CD4-positive, alpha-beta T cell (primary cell): ENCODE measurements at regions not wholly inside any gene's neighbourhood (a gene's known extent, or its start where the extent isn't known, plus 50 kb on each side); places are given as distances from the start of the nearest gene placed in this dataset.

ENCODE experiments used
- ATAC-seq: fragments of 200-7000 bp; cut with Tn5 transposase; one replicate; pipeline ENCODE4 v1.10.0; 2022; ENCODE audit warnings: mild to moderate bottlenecking; ENCODE audit not compliant: poor library complexity
- CTCF ChIA-PET: fragments of 350-600 bp; sonication (Branson Sonifier 250); formaldehyde crosslinking; loops from one replicate; lab custom pipeline; 2021; ENCODE audit warnings: antibody characterized with exemption, inconsistent platforms; lab: Charles Lee
- POLR2A ChIA-PET: fragments of 350-600 bp; sonication (Branson Sonifier 250); formaldehyde crosslinking; loops from one replicate; lab custom pipeline; 2021; ENCODE audit warnings: antibody characterized with exemption, inconsistent platforms; lab: Charles Lee
- DNase-seq, 14 experiments: peaks; one replicate each; pipeline ENCODE4 v3.0.0-alpha.2; 2013 to 2020; ENCODE audit warnings: mixed read lengths in 2 of 14
- H3K27ac ChIP-seq, 2 donors: one replicate each; pipeline versions ENCODE4 v1.5.1 to v1.7.0; 2013; ENCODE audit warnings: low read length in 2 of 2, low read depth in 1 of 2, mild to moderate bottlenecking in 1 of 2
- H3K27me3 ChIP-seq, 2 experiments: 1 replicate in 1 of 2; 2 replicates in 1 of 2; pipeline versions ENCODE4 v1.6.1 to v1.7.0; 2013; ENCODE audit warnings: low read length in 2 of 2, control low read depth in 1 of 2, mild to moderate bottlenecking in 1 of 2, moderate library complexity in 1 of 2; ENCODE audit not compliant: insufficient read depth in 2 of 2, control insufficient read depth in 1 of 2
- H3K36me3 ChIP-seq: one replicate; pipeline ENCODE4 v1.6.1; 2013; ENCODE audit warnings: low read length, control low read depth; ENCODE audit not compliant: insufficient read depth
- H3K4me1 ChIP-seq: one replicate; pipeline ENCODE4 v1.6.1; 2013; ENCODE audit warnings: low read length, control low read depth; ENCODE audit not compliant: insufficient read depth
- H3K4me3 ChIP-seq: one replicate; pipeline ENCODE4 v1.5.1; 2013; ENCODE audit warnings: mild to moderate bottlenecking, low read length, moderate library complexity
- H3K9me3 ChIP-seq, 2 experiments: 1 replicate in 1 of 2; 2 replicates in 1 of 2; pipeline versions ENCODE4 v1.6.1 to v1.7.0; 2013; ENCODE audit warnings: low read length in 2 of 2, mild to moderate bottlenecking in 2 of 2, control low read depth in 1 of 2, moderate library complexity in 1 of 2; ENCODE audit not compliant: control insufficient read depth in 1 of 2, insufficient read depth in 1 of 2
- H3K27ac Mint-ChIP-seq: one replicate; pipeline ENCODE4 v1.8.0; 2020; ENCODE audit warnings: mixed read lengths
- H3K27me3 Mint-ChIP-seq: one replicate; pipeline ENCODE4 v1.8.0; 2021; ENCODE audit warnings: mixed read lengths
- H3K36me3 Mint-ChIP-seq: one replicate; pipeline ENCODE4 v1.8.0; 2021; ENCODE audit warnings: low read depth, mixed read lengths
- H3K4me1 Mint-ChIP-seq: one replicate; pipeline ENCODE4 v1.8.0; 2021; ENCODE audit warnings: low read depth, mixed read lengths
- H3K4me3 Mint-ChIP-seq: one replicate; pipeline ENCODE4 v1.8.0; 2020; ENCODE audit warnings: mild to moderate bottlenecking, mixed read lengths
- H3K9me3 Mint-ChIP-seq: one replicate; pipeline ENCODE4 v1.8.0; 2020; ENCODE audit warnings: mixed read lengths
- intact Hi-C, 2 experiments: fragments of 100-400 bp; cut with DNase I in 1 of 2; cut with micrococcal nuclease in 1 of 2; formaldehyde crosslinking; loops; one replicate each; pipeline versions ENCODE4 v1.15.1 to v1.9.0; 2023 to 2025; cut with DNase I, micrococcal nuclease
- TF ChIP-seq, protein P1 (sequence below): fragments of 200-600 bp; IDR thresholded peaks from one replicate; pipeline ENCODE4 v1.8.0; 2022; ENCODE audit warnings: antibody characterized with exemption, mild to moderate bottlenecking

- H3K9me3 ChIP-seq, result no peaks in the 10 kb centered on the region
- Mint-ChIP-seq H3K9me3 (no peaks in the 10 kb centered on the region), H3K4me3 (no peak overlapping the region), H3K36me3 (no peaks in the 10 kb centered on the region), H3K27me3 (no peaks in the 10 kb centered on the region), H3K4me1 (no peaks in the 10 kb centered on the region), H3K27ac (no peak overlapping the region)
- POLR2A ChIA-PET, result no interaction called here
- no peak for ATAC-seq
- H3K4me3 ChIP-seq, result no peak overlapping the region
- TF ChIP-seq, protein P1, sequence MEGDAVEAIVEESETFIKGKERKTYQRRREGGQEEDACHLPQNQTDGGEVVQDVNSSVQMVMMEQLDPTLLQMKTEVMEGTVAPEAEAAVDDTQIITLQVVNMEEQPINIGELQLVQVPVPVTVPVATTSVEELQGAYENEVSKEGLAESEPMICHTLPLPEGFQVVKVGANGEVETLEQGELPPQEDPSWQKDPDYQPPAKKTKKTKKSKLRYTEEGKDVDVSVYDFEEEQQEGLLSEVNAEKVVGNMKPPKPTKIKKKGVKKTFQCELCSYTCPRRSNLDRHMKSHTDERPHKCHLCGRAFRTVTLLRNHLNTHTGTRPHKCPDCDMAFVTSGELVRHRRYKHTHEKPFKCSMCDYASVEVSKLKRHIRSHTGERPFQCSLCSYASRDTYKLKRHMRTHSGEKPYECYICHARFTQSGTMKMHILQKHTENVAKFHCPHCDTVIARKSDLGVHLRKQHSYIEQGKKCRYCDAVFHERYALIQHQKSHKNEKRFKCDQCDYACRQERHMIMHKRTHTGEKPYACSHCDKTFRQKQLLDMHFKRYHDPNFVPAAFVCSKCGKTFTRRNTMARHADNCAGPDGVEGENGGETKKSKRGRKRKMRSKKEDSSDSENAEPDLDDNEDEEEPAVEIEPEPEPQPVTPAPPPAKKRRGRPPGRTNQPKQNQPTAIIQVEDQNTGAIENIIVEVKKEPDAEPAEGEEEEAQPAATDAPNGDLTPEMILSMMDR, result no peak
- CTCF ChIA-PET, result no interaction called here
- H3K4me1 ChIP-seq, result no peaks in the 10 kb centered on the region
- no peaks in the 10 kb centered on the region for H3K36me3 ChIP-seq
- H3K27me3 ChIP-seq, result peaks cover 0 to 2% of the 10 kb centered on the region in 2 experiments
- no peak overlapping the region for H3K27ac ChIP-seq
- DNase-seq, result no peak
- intact Hi-C loops, result no loop called here
These were observed 189.2 kb downstream of the MEX3B start for GRCh38 chr15:81856634-81857026.

GRCh38 chr15:81856001-81856633 lies 189.7 kb downstream of the MEX3B start:
- no peak overlapping the region for H3K27ac Mint-ChIP-seq
- DNase-seq (no peak), ATAC-seq (no peak)
- no peaks in the 10 kb centered on the region for H3K9me3 Mint-ChIP-seq
- no peaks in the 10 kb centered on the region for H3K36me3 Mint-ChIP-seq
- Histone ChIP-seq H3K4me3 (no peak overlapping the region), H3K36me3 (no peaks in the 10 kb centered on the region), H3K4me1 (no peaks in the 10 kb centered on the region), H3K9me3 (no peaks in the 10 kb centered on the region), H3K27me3 (peaks cover 0 to 2% of the 10 kb centered on the region in 2 experiments), H3K27ac (no peak overlapping the region)
- no peak overlapping the region for H3K4me3 Mint-ChIP-seq
- TF ChIP-seq, protein P1, result no peak
- ChIA-PET POLR2A (no interaction called here), CTCF (no interaction called here)
- H3K27me3 Mint-ChIP-seq, result no peaks in the 10 kb centered on the region
- H3K4me1 Mint-ChIP-seq, result no peaks in the 10 kb centered on the region
- intact Hi-C loops, result no loop called here

- Mint-ChIP-seq H3K36me3 (no peaks in the 10 kb centered on the region), H3K27ac (no peak overlapping the region), H3K27me3 (no peaks in the 10 kb centered on the region), H3K4me3 (no peak overlapping the region), H3K4me1 (no peaks in the 10 kb centered on the region), H3K9me3 (no peaks in the 10 kb centered on the region)
- TF ChIP-seq, protein P1, result no peak
- no peaks in the 10 kb centered on the region for H3K36me3 ChIP-seq
- ATAC-seq (no peak), DNase-seq (no peak)
- no peaks in the 10 kb centered on the region for H3K4me1 ChIP-seq
- intact Hi-C loops, result no loop called here
- peaks cover 0 to 3% of the 10 kb centered on the region in 2 experiments for H3K27me3 ChIP-seq
- ChIA-PET POLR2A (no interaction called here), CTCF (no interaction called here)
- H3K27ac ChIP-seq, result no peak overlapping the region
- no peak overlapping the region for H3K4me3 ChIP-seq
- no peaks in the 10 kb centered on the region for H3K9me3 ChIP-seq
These were observed 192.6 kb downstream of the MEX3B start for GRCh38 chr15:81853150-81853748.
